ENCODE measurements at regions not wholly inside any gene's neighbourhood (a gene's known extent, or its start where the extent isn't known, plus 50 kb on each side); places are given as distances from the start of the nearest gene placed in this dataset.
"Not testable (repeated sequence)": the region's sequence is repeated elsewhere in the genome, so short reads cannot be mapped to it uniquely, and the experiment has no call there.

DNA sequence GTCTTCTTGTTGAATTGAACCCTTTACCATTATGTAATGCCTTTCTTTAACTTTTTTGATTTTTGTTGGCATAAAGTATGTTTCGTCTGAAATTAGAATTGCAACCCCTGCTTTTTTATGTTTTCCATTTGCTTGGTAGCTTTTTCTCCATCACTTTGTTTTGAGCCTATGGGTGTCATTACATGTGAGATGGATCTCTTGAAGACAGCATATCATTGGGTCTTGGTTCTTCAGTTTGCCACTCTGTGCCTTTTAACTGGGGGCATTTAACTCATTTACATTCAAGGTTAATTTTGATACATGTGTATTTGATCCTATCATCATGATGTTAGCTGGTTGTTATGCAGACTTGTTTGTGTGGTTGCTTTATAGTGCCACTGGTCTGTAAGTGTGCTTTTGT lies 489.4 kb upstream of the TNP1 start (continued):
- TF ChIP-seq CREB1 (CRISPR knock-in tag; IDR thresholded peaks at IDR 0.05; ENCODE audit: low read depth) (no peak), EZH2 (IDR thresholded peaks at IDR 0.05; ENCODE audit: low read depth, unreplicated experiment) (no peak)

- not testable (repeated sequence) for H3K27me3 ChIP-seq (ENCODE audit: insufficient read depth); H3K9me2 ChIP-seq (ENCODE audit: insufficient read depth); H3K4me3 Mint-ChIP-seq; ATAC-seq; H2AFZ ChIP-seq; H3K27ac ChIP-seq (ENCODE audit: low read depth); H3K4me1 ChIP-seq (ENCODE audit: insufficient read depth); H3K27me3 Mint-ChIP-seq (ENCODE audit: insufficient read depth, low read depth, poor library complexity); H3K27ac Mint-ChIP-seq; H3K36me3 ChIP-seq (ENCODE audit: insufficient read depth); H4K20me1 ChIP-seq (replicated peaks; ENCODE audit: insufficient read depth); H3K4me3 ChIP-seq; H3K79me2 ChIP-seq (replicated peaks; ENCODE audit: insufficient read depth); DNase-seq (ENCODE audit: low spot score); H3F3A ChIP-seq (replicated peaks; ENCODE audit: low read depth); H3K4me2 ChIP-seq; H3K4me1 Mint-ChIP-seq; H3K36me3 Mint-ChIP-seq (ENCODE audit: low read depth)
- H3K9me3 Mint-ChIP-seq, result peaks cover 15% of the 10 kb centered on the region; the same call in 2 of the 3 replicates
These were observed 487.8 kb upstream of the TNP1 start for GRCh38 chr2:217347630-217348029.

DNA sequence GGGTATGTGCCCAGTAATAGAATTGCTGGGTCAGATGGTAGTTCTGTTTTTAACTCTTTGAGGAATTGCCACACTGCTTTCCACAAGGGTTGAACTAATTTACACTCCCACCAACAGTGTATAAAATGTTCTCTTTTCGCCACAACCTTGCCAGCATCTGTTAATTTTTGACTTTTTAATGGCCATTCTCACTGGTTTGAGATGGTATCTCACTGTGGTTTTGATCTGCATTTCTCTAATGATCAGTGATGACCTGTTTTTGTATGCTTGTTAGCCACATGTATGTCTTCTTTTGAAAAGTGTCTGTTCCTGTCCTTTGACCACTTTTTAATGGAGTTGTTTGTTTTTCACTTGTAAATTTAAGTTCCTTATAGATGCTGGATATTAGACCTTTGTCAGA lies 486.2 kb upstream of the TNP1 start:
- not testable (repeated sequence) for H3K27ac Mint-ChIP-seq; H3F3A ChIP-seq (replicated peaks; ENCODE audit: low read depth); H3K4me2 ChIP-seq; H3K36me3 Mint-ChIP-seq (ENCODE audit: low read depth); H2AFZ ChIP-seq; H3K36me3 ChIP-seq (ENCODE audit: insufficient read depth); H3K4me1 Mint-ChIP-seq; H3K27me3 Mint-ChIP-seq (ENCODE audit: insufficient read depth, low read depth, poor library complexity); H3K4me1 ChIP-seq (ENCODE audit: insufficient read depth); ATAC-seq; H3K4me3 ChIP-seq; H3K27me3 ChIP-seq (ENCODE audit: insufficient read depth); H3K27ac ChIP-seq (ENCODE audit: low read depth); H3K79me2 ChIP-seq (replicated peaks; ENCODE audit: insufficient read depth); DNase-seq (ENCODE audit: low spot score); H3K4me3 Mint-ChIP-seq; H3K9me2 ChIP-seq (ENCODE audit: insufficient read depth); H4K20me1 ChIP-seq (replicated peaks; ENCODE audit: insufficient read depth)
- H3K9me3 Mint-ChIP-seq, result peaks cover 15% of the 10 kb centered on the region; the same call in 2 of the 3 replicates

- H3K4me1 Mint-ChIP-seq, result peaks cover 8% of the 10 kb centered on the region; the same call in 2 of the 3 replicates
- H3K4me3 Mint-ChIP-seq, result no peak overlapping the region
- Histone ChIP-seq H4K20me1 (replicated peaks; ENCODE audit: insufficient read depth) (no peaks in the 10 kb centered on the region; the same call in 1 of the 2 replicates), H3K9me2 (ENCODE audit: insufficient read depth) (no peaks in the 10 kb centered on the region), H3K4me1 (ENCODE audit: insufficient read depth) (no peaks in the 10 kb centered on the region), H3K27ac (ENCODE audit: low read depth) (no peak overlapping the region), H3K36me3 (ENCODE audit: insufficient read depth) (no peaks in the 10 kb centered on the region), H2AFZ (no peak overlapping the region), H3K4me3 (no peak overlapping the region), H3K4me2 (no peak overlapping the region), H3F3A (replicated peaks; ENCODE audit: low read depth) (no peaks in the 10 kb centered on the region), H3K79me2 (replicated peaks; ENCODE audit: insufficient read depth) (no peaks in the 10 kb centered on the region), H3K27me3 (ENCODE audit: insufficient read depth) (no peaks in the 10 kb centered on the region)
- H3K27ac Mint-ChIP-seq, result no peak overlapping the region
- H3K27me3 Mint-ChIP-seq (ENCODE audit: insufficient read depth, low read depth, poor library complexity), result peaks cover 2% of the 10 kb centered on the region
- H3K36me3 Mint-ChIP-seq (ENCODE audit: low read depth), result no peaks in the 10 kb centered on the region
- DNase-seq (ENCODE audit: low spot score) (no peak), ATAC-seq (no peak)
- no peaks in the 10 kb centered on the region for H3K9me3 Mint-ChIP-seq
- TF ChIP-seq ZNF114 (CRISPR knock-in tag; IDR thresholded peaks at IDR 0.05) (no peak), POLR2AphosphoS5 (IDR thresholded peaks at IDR 0.05; ENCODE audit: low read depth) (no peak), CTCF (conservative IDR thresholded peaks at IDR 0.05; ENCODE audit: low read depth in 2 of 2) (no peak), EZH2 (IDR thresholded peaks at IDR 0.05; ENCODE audit: low read depth, unreplicated experiment) (no peak)
- TF ChIP-seq, protein P1, sequence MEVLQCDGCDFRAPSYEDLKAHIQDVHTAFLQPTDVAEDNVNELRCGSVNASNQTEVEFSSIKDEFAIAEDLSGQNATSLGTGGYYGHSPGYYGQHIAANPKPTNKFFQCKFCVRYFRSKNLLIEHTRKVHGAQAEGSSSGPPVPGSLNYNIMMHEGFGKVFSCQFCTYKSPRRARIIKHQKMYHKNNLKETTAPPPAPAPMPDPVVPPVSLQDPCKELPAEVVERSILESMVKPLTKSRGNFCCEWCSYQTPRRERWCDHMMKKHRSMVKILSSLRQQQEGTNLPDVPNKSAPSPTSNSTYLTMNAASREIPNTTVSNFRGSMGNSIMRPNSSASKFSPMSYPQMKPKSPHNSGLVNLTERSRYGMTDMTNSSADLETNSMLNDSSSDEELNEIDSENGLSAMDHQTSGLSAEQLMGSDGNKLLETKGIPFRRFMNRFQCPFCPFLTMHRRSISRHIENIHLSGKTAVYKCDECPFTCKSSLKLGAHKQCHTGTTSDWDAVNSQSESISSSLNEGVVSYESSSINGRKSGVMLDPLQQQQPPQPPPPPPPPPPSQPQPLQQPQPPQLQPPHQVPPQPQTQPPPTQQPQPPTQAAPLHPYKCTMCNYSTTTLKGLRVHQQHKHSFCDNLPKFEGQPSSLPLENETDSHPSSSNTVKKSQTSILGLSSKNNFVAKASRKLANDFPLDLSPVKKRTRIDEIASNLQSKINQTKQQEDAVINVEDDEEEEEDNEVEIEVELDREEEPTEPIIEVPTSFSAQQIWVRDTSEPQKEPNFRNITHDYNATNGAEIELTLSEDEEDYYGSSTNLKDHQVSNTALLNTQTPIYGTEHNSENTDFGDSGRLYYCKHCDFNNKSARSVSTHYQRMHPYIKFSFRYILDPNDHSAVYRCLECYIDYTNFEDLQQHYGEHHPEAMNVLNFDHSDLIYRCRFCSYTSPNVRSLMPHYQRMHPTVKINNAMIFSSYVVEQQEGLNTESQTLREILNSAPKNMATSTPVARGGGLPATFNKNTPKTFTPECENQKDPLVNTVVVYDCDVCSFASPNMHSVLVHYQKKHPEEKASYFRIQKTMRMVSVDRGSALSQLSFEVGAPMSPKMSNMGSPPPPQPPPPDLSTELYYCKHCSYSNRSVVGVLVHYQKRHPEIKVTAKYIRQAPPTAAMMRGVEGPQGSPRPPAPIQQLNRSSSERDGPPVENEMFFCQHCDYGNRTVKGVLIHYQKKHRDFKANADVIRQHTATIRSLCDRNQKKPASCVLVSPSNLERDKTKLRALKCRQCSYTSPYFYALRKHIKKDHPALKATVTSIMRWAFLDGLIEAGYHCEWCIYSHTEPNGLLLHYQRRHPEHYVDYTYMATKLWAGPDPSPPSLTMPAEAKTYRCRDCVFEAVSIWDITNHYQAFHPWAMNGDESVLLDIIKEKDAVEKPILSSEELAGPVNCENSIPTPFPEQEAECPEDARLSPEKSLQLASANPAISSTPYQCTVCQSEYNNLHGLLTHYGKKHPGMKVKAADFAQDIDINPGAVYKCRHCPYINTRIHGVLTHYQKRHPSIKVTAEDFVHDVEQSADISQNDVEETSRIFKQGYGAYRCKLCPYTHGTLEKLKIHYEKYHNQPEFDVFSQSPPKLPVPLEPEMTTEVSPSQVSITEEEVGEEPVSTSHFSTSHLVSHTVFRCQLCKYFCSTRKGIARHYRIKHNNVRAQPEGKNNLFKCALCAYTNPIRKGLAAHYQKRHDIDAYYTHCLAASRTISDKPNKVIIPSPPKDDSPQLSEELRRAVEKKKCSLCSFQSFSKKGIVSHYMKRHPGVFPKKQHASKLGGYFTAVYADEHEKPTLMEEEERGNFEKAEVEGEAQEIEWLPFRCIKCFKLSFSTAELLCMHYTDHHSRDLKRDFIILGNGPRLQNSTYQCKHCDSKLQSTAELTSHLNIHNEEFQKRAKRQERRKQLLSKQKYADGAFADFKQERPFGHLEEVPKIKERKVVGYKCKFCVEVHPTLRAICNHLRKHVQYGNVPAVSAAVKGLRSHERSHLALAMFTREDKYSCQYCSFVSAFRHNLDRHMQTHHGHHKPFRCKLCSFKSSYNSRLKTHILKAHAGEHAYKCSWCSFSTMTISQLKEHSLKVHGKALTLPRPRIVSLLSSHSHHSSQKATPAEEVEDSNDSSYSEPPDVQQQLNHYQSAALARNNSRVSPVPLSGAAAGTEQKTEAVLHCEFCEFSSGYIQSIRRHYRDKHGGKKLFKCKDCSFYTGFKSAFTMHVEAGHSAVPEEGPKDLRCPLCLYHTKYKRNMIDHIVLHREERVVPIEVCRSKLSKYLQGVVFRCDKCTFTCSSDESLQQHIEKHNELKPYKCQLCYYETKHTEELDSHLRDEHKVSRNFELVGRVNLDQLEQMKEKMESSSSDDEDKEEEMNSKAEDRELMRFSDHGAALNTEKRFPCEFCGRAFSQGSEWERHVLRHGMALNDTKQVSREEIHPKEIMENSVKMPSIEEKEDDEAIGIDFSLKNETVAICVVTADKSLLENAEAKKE (CRISPR knock-in tag; IDR thresholded peaks at IDR 0.05), result no peak
- TF ChIP-seq, protein P2, sequence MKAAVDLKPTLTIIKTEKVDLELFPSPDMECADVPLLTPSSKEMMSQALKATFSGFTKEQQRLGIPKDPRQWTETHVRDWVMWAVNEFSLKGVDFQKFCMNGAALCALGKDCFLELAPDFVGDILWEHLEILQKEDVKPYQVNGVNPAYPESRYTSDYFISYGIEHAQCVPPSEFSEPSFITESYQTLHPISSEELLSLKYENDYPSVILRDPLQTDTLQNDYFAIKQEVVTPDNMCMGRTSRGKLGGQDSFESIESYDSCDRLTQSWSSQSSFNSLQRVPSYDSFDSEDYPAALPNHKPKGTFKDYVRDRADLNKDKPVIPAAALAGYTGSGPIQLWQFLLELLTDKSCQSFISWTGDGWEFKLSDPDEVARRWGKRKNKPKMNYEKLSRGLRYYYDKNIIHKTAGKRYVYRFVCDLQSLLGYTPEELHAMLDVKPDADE (IDR thresholded peaks at IDR 0.05), result no peak
These were observed 481.0 kb upstream of the TNP1 start for GRCh38 chr2:217340899-217341298.
